NCI-H1105 (cell line): ENCODE measurements at regions not wholly inside any gene's neighbourhood (a gene's known extent, or its start where the extent isn't known, plus 50 kb on each side); places are given as distances from the start of the nearest gene placed in this dataset.
A peak's percentile ranks its signal among the peaks of the same experiment; 100 is the strongest.

ENCODE experiments used
- DNase-seq: peaks from one replicate; lab custom pipeline; 2025; lab: John Stamatoyannopoulos, UW

DNA sequence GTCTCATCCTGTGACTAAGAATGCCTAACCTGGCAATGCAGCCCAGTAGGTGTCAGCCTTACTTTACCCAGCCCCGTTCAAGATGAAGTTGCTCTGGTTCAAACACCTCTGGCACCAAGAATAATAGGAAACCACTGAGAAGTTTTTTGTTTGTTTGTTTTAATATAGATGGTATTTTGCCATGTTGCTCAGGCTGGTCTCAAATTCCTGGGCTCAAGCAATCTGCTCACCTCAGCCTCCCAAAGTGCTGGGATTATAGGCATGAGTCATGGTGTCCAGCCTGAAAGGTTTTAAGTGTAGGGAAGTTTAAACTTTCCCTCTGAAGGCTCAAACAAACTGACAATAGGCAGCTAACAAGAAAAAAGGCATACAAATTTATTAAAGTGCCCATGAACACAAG is 51.2 kb upstream of the ABCC4 start:
- no peak for DNase-seq

- no peak for DNase-seq
These were observed 52.9 kb upstream of the ABCC4 start for GRCh38 chr13:95354156-95354555.

DNA sequence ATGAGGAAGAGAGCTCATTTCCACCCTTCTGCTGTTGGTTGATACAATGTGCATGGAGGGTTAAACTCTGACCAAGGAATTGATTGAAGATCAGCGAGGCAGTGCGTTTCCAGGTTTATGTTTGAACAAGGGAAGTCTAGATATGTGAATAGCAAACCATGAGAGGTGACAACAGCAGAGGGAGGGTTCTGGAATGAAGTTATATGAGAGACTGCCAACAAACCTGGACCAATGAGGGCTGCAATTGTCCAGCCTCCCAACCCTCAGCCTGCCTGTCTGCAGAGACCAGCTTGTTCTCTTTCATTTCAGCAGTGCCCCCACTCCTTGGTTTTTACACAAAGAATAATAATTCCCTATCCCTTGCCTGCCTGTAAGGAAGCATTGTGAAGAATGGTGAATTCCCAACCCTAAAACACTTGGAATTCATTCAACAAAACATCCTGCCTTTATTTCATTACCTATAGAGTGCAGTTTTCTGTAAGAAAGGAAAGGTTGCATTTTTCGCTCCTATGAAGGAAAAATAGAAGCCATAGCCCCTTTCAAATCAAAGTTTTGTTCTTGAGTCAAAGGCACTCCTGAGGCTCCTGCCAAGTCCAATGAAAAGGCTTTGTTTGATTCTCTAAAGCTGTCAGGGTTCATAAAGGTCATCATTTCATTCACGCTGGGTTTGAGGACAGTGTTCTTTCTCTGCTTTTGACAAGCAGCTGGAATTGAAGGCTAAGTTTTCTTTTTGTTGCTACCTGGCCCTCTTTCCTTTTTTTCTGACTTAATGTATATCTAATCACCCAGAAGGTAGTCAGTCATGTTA is 53.6 kb upstream of the ABCC4 start:
- no peak for DNase-seq

- DNase-seq: no peak
These were observed 54.2 kb upstream of the ABCC4 start for GRCh38 chr13:95355494-95355893.

GRCh38 chr13:95356916-95357315 is 55.7 kb upstream of the ABCC4 start:
- no peak for DNase-seq

- DNase-seq: no peak
These were observed 56.6 kb upstream of the ABCC4 start for GRCh38 chr13:95357875-95358274.

DNA sequence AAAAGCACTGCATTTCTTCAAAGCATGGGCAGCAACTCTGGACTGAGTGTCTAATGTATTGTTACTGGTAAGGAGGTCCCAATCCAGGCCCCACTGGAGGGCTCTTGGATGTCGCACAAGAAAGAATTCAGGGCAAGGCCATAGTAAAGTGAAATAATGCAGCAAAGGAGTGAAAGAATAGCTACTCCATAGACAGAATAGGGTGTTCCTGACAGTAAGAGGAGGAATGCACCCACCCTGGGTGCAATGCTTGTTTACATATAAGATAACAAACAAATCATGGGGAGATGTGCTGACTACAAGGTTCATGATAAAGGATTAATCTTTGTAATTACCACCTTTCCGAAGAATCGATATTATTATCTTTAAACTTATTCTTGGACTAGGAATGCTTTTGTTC is 58.8 kb upstream of the ABCC4 start:
- DNase-seq: no peak

DNA sequence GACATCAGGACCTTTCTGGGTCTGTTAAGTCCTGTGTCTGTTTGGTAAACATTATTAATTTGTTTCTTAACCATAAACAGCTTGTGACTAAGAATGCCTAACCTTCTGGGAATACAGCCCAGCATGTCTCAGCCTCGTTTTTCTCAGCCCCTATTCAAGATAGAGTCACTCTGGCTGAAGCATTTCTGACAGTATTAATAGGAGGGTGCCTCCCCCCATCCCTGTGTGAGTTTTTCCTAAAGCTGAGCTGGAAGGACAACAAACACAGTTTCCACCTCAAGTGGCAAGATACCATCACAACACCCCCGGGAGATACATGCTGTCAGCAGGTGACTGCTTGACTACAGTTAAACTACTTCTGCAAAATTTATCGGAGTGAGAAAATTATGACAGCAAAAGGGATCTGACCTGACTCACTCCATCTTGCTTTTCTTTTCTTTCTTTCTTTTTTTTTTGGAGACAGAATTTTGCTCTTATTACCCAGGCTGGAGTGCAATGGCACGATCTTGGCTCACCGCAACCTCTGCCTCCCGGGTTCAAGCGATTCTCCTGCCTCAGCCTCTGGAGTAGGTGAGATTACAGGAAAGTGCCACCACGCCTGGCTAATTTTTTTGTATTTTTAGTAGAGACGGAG is 59.3 kb upstream of the ABCC4 start:
- no peak for DNase-seq

DNA sequence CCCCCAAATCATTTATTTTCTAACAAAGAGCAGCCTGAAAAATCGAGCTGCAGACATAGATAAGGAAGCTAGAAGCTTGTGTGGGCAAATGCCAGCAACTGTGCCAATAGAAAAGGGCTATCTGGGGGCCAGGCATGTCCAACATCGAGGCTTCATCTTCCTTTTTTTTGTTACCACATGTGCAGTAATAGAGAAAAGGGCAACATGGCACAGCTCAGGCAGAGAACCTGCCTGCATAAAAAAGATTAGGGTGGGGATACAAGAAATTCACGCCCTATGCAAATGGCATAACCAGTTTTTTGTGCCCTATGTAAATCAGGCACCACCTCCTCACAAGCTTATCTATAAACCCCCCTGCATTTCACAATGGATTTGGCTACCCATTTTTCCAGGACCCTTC is 60.4 kb upstream of the ABCC4 start:
- no peak for DNase-seq

- DNase-seq: no peak
These were observed 61.4 kb upstream of the ABCC4 start for GRCh38 chr13:95362666-95363065.

DNA sequence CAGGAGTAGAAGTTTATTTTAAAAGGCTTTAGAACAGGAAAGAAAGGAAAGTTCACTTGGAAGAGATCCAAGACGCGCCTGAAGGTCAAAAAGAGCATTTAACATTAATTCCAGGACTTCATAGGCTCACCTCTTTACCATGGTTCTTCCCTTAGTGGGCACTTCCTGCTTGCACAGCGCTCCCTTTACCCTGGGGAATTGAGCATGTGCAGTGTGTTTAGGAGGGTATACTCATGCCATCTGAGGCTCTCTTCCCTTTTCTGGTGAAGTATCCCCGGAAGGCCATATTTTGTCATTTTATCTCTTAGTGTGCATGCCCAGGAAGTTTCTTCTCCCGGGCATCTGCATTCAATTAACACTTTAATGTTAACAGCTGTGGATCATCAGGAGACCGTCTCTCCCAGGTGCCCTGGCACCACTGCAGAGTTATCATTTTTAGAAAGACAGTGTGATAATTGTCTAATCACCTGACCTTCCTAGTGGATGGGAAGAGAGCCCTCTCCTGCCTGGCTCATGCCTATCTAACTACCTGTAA is 66.1 kb upstream of the ABCC4 start:
- no peak for DNase-seq

GRCh38 chr13:95368998-95369397 is 67.7 kb upstream of the ABCC4 start:
- DNase-seq: no peak

DNA sequence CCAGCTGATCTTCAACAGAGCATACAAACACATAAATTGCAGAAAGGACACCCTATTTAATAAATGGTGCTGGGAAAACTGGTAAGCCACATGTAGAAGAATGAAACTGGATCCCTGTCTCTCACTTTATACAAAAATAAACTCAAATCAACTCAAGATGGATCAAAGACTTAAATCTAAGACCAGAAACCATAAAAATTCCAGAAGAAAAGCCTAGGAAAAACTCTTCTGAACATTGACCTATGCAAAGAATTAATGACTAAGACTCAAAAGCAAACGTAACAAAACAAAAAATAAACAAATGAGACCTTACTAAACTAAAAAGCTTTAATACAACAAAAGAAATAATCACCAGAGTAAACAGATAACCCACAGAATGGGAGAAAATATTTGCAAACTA is 74.5 kb upstream of the ABCC4 start:
- no peak for DNase-seq

- DNase-seq: no peak
These were observed 77.4 kb upstream of the ABCC4 start for GRCh38 chr13:95378603-95379002.

GRCh38 chr13:95380468-95381211 is 79.4 kb upstream of the ABCC4 start:
- DNase-seq: peak; percentile 43

- DNase-seq: no peak
These were observed 79.9 kb upstream of the ABCC4 start for GRCh38 chr13:95381212-95381527.

GRCh38 chr13:95382411-95382810 is 81.2 kb upstream of the ABCC4 start:
- DNase-seq: no peak

DNA sequence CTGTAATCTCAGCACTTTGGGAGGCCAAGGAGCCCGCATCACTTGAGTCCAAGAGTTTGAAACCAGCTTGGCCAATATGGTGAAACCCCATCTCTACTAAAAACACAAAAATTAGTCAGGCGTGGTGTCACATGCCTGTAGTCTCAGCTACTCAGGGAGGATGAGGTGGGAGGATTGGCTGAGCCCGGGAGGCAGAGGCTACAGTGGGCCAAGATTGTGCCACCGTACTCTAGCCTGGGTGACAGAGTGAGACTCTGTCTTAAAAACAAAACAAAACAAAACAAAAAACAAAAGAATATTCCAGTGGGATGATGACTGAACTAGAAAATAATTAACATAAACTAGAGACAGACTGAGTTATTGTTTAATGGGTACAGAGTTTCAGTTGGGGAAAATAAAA is 81.7 kb upstream of the ABCC4 start:
- DNase-seq: no peak

DNA sequence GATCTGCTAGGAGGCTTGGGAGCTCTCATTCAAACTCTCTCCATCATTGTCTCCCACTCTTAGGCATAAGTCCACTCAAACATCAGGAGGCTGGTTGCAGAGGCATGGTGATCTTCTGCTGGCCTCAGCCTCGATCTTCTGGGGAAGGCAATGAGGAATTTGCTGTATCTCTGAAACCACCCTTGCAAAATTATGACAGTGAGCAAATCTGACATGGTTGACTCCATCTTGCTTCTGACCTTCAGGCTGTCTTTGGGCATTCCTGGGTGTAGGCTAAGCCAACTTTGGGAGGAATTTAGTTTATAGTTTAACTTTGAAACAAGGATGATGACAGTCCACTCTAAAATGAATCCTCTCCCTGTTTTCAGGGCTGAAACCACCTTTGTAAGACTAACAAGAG is 84.1 kb upstream of the ABCC4 start:
- DNase-seq: no peak

DNA sequence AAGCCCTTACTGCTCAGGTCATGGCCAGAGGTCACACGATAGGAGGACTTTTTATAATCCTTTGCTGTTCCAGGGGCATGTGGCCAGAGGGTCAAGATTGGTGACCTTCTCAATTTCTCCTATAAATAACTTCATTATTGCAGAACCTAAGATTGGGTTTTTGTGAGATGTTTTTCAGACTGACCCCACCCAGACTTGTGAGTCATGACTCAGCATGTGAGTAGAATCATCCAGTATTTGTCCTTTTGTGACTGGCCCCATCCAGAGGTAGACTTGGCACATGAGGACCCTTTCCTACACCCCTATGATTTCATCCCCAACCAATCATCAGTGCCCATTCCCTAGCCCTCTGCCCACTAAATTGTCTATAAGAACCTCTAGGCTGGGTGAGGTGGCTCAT is 84.5 kb upstream of the ABCC4 start:
- no peak for DNase-seq

- no peak for DNase-seq
These were observed 85.1 kb upstream of the ABCC4 start for GRCh38 chr13:95386370-95386769.

DNA sequence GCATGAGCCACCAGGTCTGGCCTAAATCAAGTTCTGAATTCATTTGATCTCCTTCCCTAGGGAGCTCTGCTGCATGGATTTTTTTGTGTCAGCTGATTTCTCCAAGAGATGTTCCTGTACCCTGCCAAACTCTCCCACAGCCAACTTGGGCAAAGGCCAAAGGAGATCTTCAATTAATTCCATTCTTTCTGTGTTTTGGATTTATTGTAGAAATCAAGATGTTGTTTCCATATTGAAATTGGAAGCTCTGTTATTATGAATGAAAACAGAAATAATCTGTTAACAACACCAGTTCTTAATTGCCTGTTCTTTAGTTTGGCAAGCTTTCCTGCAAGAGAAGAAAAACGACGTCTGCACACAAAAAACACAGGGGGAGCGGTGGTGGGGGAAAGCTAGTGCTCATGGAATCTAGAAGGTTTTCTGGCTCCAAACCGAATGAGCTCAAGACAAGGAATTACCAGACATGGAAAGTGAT is 86.5 kb upstream of the ABCC4 start:
- DNase-seq: peak; percentile 23
